GM12864 (cell line): ENCODE measurements at regions not wholly inside any gene's neighbourhood (a gene's known extent, or its start where the extent isn't known, plus 50 kb on each side); places are given as distances from the start of the nearest gene placed in this dataset.

Experiments used
- DNase-seq: peaks from one replicate; pipeline ENCODE4 v3.0.0-alpha.2; 2011; ENCODE audit warnings: low read depth
- H3K4me3 ChIP-seq: 2 replicates; pipeline ENCODE4 v1.5.1; 2011; ENCODE audit warnings: mild to moderate bottlenecking, low read depth, low read length, control low read depth
- CTCF ChIP-seq: IDR thresholded peaks from 2 replicates; pipeline ENCODE4 v1.5.1; 2011; ENCODE audit warnings: low read depth, mild to moderate bottlenecking, moderate library complexity, low read length, control low read depth, inconsistent platforms; ENCODE audit errors: missing control alignments

GRCh38 chr1:81597720-81598426 lies 202.9 kb upstream of the ADGRL2 start:
- no peak for DNase-seq
- H3K4me3 ChIP-seq, result no peak overlapping the region
- TF ChIP-seq CTCF, result no peak

GRCh38 chr1:81596341-81596740 lies 204.4 kb upstream of the ADGRL2 start:
- DNase-seq, result no peak
- no peak for TF ChIP-seq CTCF

GRCh38 chr1:81594206-81594605 lies 206.5 kb upstream of the ADGRL2 start:
- no peak overlapping the region for H3K4me3 ChIP-seq
- no peak for TF ChIP-seq CTCF
- DNase-seq, result no peak

More at GRCh38 chr1:81596341-81596740, 204.4 kb upstream of the ADGRL2 start:
- no peak overlapping the region for H3K4me3 ChIP-seq

GRCh38 chr1:81592233-81592632 lies 208.5 kb upstream of the ADGRL2 start:
- H3K4me3 ChIP-seq, result no peak overlapping the region
- no peak for DNase-seq
- TF ChIP-seq CTCF, result no peak

- H3K4me3 ChIP-seq, result no peak overlapping the region
- DNase-seq, result no peak
- TF ChIP-seq CTCF, result no peak
These were observed 210.6 kb upstream of the ADGRL2 start for GRCh38 chr1:81590171-81590570.

- H3K4me3 ChIP-seq, result no peak overlapping the region
- DNase-seq, result no peak
- no peak for TF ChIP-seq CTCF
These were observed 212.6 kb upstream of the ADGRL2 start for GRCh38 chr1:81588149-81588548.

GRCh38 chr1:81587426-81587825 lies 213.3 kb upstream of the ADGRL2 start:
- DNase-seq, result no peak

More at GRCh38 chr1:81587426-81587825, 213.3 kb upstream of the ADGRL2 start:
- no peak for TF ChIP-seq CTCF
- no peak overlapping the region for H3K4me3 ChIP-seq
